A204.1 (cell line): ENCODE measurements at regions not wholly inside any gene's neighbourhood (a gene's known extent, or its start where the extent isn't known, plus 50 kb on each side); places are given as distances from the start of the nearest gene placed in this dataset.

Experiments used
- FAIRE-seq: peaks from 2 replicates; lab custom pipeline; 2012; peaks lifted over from hg19 to GRCh38; lab: Jason Lieb, UNC

DNA sequence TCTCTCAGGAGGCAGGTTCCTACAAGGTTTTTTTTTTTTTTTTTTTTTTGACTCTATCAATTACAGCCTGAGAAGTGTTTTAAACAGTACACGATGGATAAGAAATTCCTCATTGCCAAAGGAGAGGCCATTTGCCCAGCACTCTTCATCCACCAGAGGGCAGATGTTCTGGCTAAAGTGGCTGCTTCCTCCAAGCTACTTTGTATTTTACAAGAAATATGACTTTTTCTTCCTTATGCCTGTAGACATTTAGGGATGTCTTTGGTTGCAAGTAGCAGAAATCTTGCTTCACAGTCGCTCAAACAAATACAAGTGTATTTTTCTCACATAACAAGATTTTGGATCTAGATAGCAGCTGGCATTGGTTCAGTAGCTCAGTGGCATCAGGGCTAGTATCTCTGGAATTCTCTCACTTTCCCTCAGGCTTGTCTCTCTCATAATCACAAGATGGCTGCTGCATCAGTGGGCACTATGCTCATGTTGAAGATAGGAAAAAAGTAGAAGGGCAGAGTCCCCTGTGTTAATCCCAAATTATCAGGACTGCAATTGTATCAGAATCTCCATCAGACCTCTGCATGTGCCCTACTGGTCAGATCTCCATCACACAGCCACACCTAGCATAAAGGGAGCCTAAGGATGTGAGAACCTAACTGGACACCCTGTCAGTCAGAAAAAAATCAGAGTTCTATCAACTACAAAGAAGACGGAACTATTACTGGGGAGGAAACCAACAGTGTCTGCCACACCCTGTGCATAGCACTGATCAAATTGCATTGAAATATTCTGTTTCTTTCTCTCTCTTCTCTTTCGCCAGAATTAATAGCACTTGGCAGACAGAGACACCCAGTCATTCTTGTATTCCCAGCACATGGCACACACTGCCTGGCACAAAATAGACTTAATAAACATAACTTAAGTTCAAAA, 138.9 kb upstream of the COL8A1 start:
- peak; percentile 44 for FAIRE-seq

- FAIRE-seq: no peak
Observed at GRCh38 chr3:99498550-99499234, 139.7 kb upstream of the COL8A1 start.

DNA sequence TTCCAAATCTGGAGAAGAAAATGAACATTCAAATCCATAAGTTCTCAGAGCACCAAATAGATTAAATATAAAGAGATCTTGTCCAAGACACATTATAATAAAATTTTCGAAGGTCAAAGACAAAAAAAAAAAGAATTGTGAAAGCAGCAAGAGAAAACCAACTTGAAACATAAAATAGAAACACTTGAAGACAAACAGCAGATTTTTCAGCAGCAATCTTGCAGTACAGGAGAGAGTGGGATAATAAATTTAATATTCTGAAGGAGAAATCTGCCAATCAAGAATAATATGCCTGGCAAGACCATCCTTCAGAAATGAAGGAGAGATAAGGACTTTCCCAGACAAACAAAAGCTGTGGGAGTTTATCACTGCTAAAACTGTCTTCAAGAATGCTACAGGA, 150.5 kb upstream of the COL8A1 start:
- no peak for FAIRE-seq

- FAIRE-seq: no peak
Observed at GRCh38 chr3:99485286-99485685, 153.1 kb upstream of the COL8A1 start.

GRCh38 chr3:99484871-99485270, 153.5 kb upstream of the COL8A1 start:
- FAIRE-seq: no peak

GRCh38 chr3:99483841-99484240, 154.6 kb upstream of the COL8A1 start:
- no peak for FAIRE-seq

GRCh38 chr3:99482191-99482590, 156.2 kb upstream of the COL8A1 start:
- FAIRE-seq: no peak

GRCh38 chr3:99481561-99481960, 156.8 kb upstream of the COL8A1 start:
- FAIRE-seq: no peak

- no peak for FAIRE-seq
Observed at GRCh38 chr3:99479768-99480167, 158.6 kb upstream of the COL8A1 start.

DNA sequence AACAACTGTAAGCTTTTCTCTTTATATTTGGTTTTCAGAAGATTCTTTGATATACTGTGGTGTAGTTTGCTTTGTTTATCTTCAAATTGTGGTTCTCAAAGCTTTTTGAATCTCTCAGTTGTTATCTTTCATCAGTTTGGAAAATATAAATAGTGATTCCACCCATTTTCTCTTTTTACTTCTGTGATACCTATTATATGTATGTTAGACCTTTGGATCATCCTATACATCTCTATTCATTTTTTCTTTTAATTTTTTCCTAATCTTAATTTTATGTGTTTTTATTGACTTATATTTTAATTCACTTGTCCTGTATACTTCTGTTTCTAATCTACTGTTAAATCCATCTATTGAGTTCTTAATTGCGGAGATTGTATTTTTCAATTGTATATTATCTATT, 160.7 kb upstream of the COL8A1 start:
- FAIRE-seq: no peak

- FAIRE-seq: no peak
Observed at GRCh38 chr3:99475229-99475628, 163.2 kb upstream of the COL8A1 start.

GRCh38 chr3:99474776-99475175, 163.6 kb upstream of the COL8A1 start:
- FAIRE-seq: no peak

- no peak for FAIRE-seq
Observed at GRCh38 chr3:99473321-99473751, 165.1 kb upstream of the COL8A1 start.

GRCh38 chr3:99472385-99472784, 166.0 kb upstream of the COL8A1 start:
- FAIRE-seq: no peak

DNA sequence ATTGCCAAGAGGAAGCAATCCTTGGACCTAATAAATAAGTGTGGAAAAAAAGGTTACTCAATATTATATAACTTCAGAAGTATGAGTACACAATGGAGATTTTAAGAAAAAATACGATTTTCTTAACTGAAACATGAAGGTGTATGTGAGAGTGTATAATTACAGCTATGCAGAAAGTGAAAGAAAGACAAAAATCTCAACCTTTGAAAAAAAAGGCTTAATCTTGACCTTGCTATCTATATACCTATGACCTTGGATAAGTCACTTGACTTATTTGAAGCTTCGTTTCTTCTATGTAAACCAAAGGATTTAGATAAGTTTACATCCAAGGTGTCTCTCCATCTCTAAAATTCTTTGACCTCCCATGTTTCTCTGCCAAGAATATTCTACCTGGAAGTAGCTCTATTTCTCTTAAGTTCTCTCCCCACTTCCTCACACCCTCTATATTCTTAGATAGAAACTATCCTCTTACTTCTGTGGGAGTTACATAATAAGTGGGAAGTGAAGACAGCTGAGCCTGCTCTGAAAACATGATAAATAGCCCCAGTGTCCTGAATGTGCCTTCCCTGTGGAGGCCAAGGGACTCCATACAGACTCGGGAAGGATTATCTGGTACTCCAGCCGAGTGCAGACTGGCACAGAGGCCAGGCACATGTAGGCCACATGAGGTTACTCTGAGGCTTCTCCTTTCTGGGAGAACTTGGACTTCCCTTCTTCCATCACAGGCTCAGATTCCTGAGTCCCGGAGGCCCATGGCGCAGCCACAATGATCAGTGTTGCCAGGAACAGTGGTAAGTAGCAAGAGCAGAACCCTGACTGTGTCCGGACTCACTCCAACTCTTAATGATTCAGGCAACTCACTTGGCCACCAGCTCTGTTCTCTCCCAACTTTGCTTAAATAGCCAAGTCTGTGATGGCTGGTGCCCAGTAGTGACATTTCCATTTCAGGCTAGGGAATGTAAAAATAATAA, 166.8 kb upstream of the COL8A1 start:
- no peak for FAIRE-seq

DNA sequence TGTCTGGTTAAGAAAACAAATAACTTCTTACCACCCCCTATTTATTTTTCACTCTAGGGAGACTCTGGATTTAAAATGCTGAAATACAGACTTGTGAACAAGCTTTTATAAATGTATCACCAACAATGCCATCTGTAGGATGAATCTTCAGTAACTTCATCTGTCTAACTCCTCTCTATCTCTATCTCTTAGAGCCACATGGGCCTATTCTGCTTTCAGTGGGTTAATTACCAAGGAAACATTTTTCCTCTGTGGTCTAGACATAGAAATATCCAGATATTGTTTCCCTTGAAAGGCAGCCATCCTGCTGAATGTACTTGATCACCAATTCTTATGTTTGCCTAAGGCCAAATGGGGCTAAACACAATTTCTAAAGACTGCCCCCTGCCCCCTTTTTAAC, 167.6 kb upstream of the COL8A1 start:
- FAIRE-seq: no peak

- FAIRE-seq: no peak
Observed at GRCh38 chr3:99468918-99469317, 169.5 kb upstream of the COL8A1 start.

DNA sequence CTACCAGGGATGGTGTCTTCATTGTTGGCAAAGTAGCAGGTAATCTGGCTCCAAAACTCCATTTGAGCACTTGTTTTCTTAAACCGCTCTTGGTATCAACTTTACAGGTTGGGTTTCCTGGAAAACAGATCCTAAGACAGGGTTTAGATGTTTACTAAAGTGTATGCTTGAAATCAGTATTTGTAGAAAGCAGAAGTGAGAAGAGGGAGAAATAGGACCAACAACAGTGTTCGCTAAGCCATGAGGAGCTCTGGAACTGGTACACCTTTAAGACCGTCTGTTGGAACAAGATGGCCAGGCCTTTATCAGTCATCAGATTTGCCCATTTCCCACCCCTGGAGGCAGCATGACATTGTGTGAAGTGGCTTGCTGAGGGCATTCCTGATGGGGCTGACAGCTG, 171.0 kb upstream of the COL8A1 start:
- no peak for FAIRE-seq

GRCh38 chr3:99466331-99466730, 172.1 kb upstream of the COL8A1 start:
- no peak for FAIRE-seq

GRCh38 chr3:99458013-99458412, 180.4 kb upstream of the COL8A1 start:
- FAIRE-seq: no peak

- FAIRE-seq: no peak
Observed at GRCh38 chr3:99442599-99442998, 195.8 kb upstream of the COL8A1 start.

- no peak for FAIRE-seq
Observed at GRCh38 chr3:99439892-99440291, 198.5 kb upstream of the COL8A1 start.
